Stimulated activated memory B cell treated with anti-CD40 and anti-IgM and Interleukin-4, amounts not matched to agents 10 μg/mL and 1 μg/mL and 100 μg/mL, for 72 hours (primary cell): ENCODE measurements at regions not wholly inside any gene's neighbourhood (a gene's known extent, or its start where the extent isn't known, plus 50 kb on each side); places are given as distances from the start of the nearest gene placed in this dataset.

Experiments
- ATAC-seq: fragments of 150-1000 bp; cut with Tn5 transposase; 2 replicates; pipeline ENCODE4 v1.10.0; 2021
- H3K27ac Mint-ChIP-seq: one replicate; pipeline ENCODE4 v1.8.0; 2022; ENCODE audit warnings: mild to moderate bottlenecking, mixed read lengths
- H3K27me3 Mint-ChIP-seq: one replicate; pipeline ENCODE4 v1.8.0; 2022; ENCODE audit warnings: mixed read lengths
- H3K36me3 Mint-ChIP-seq: one replicate; pipeline ENCODE4 v1.8.0; 2022; ENCODE audit warnings: mixed read lengths
- H3K4me1 Mint-ChIP-seq: one replicate; pipeline ENCODE4 v1.8.0; 2022; ENCODE audit warnings: mixed read lengths
- H3K4me3 Mint-ChIP-seq: one replicate; pipeline ENCODE4 v1.8.0; 2022; ENCODE audit warnings: mild to moderate bottlenecking, moderate library complexity, mixed read lengths
- H3K9me3 Mint-ChIP-seq: one replicate; pipeline ENCODE4 v1.8.0; 2022; ENCODE audit warnings: mixed read lengths

GRCh38 chr9:91483189-91483691, 59.6 kb upstream of the NFIL3 start:
- H3K9me3 Mint-ChIP-seq, result peaks cover 2% of the 10 kb centered on the region
- H3K27ac Mint-ChIP-seq, result no peak overlapping the region
- no peak for ATAC-seq
- no peaks in the 10 kb centered on the region for H3K36me3 Mint-ChIP-seq
- no peaks in the 10 kb centered on the region for H3K4me1 Mint-ChIP-seq
- no peak overlapping the region for H3K4me3 Mint-ChIP-seq
- peaks cover 25% of the 10 kb centered on the region for H3K27me3 Mint-ChIP-seq

- H3K4me3 Mint-ChIP-seq, result no peak overlapping the region
- H3K4me1 Mint-ChIP-seq, result no peaks in the 10 kb centered on the region
- H3K36me3 Mint-ChIP-seq, result no peaks in the 10 kb centered on the region
- H3K9me3 Mint-ChIP-seq, result no peaks in the 10 kb centered on the region
- H3K27me3 Mint-ChIP-seq, result peaks cover 37% of the 10 kb centered on the region
- no peak for ATAC-seq
- no peak overlapping the region for H3K27ac Mint-ChIP-seq
These were observed 58.3 kb upstream of the NFIL3 start for GRCh38 chr9:91481972-91482371.

- Mint-ChIP-seq H3K27ac (no peak overlapping the region), H3K27me3 (peaks cover 62% of the 10 kb centered on the region), H3K9me3 (peaks cover 8% of the 10 kb centered on the region), H3K4me3 (no peak overlapping the region), H3K36me3 (no peaks in the 10 kb centered on the region), H3K4me1 (no peaks in the 10 kb centered on the region)
- ATAC-seq, result no peak
These were observed 53.5 kb upstream of the NFIL3 start for GRCh38 chr9:91477106-91477505.

- Mint-ChIP-seq H3K9me3 (peaks cover 10% of the 10 kb centered on the region), H3K27me3 (peaks cover 72% of the 10 kb centered on the region), H3K36me3 (no peaks in the 10 kb centered on the region), H3K4me1 (no peaks in the 10 kb centered on the region), H3K4me3 (no peak overlapping the region), H3K27ac (no peak overlapping the region)
- no peak for ATAC-seq
These were observed 51.0 kb upstream of the NFIL3 start for GRCh38 chr9:91474656-91475055.
